GM23338 (cell line): ENCODE measurements at regions not wholly inside any gene's neighbourhood (a gene's known extent, or its start where the extent isn't known, plus 50 kb on each side); places are given as distances from the start of the nearest gene placed in this dataset.
"Not testable (repeated sequence)": the region's sequence is repeated elsewhere in the genome, so short reads cannot be mapped to it uniquely, and the experiment has no call there.

Experiments
- ATAC-seq: fragments of 200-7000 bp; cut with Tn5 transposase; 3 replicates; pipeline ENCODE4 v1.9.1; 2020
- DNase-seq: peaks from one replicate; pipeline ENCODE4 v3.0.0-alpha.2; 2015; ENCODE audit warnings: low spot score
- H2AFZ ChIP-seq: fragments of 200-600 bp; sonication (generic); 2 replicates; pipeline ENCODE4 v1.8.0; 2016; ENCODE audit warnings: antibody characterized with exemption, mild to moderate bottlenecking, moderate library complexity
- H3F3A ChIP-seq: fragments of 200-600 bp; sonication (generic); replicated peaks from 2 replicates; pipeline ENCODE4 v1.8.0; 2017; ENCODE audit warnings: antibody characterized with exemption, mixed run types, low read depth
- H3K27ac ChIP-seq: fragments of 200-600 bp; sonication (generic); 2 replicates; pipeline ENCODE4 v1.6.1; 2016; ENCODE audit warnings: low read depth
- H3K27me3 ChIP-seq: fragments of 200-600 bp; sonication (generic); 2 replicates; pipeline ENCODE4 v1.8.0; 2016; ENCODE audit warnings: mild to moderate bottlenecking, mixed run types, moderate library complexity; ENCODE audit not compliant: insufficient read depth
- H3K36me3 ChIP-seq: fragments of 200-600 bp; sonication (generic); 2 replicates; pipeline ENCODE4 v1.8.0; 2016; ENCODE audit warnings: mild to moderate bottlenecking; ENCODE audit not compliant: insufficient read depth
- H3K4me1 ChIP-seq: fragments of 200-600 bp; sonication (generic); 2 replicates; pipeline ENCODE4 v1.8.0; 2016; ENCODE audit warnings: mild to moderate bottlenecking, moderate library complexity; ENCODE audit not compliant: insufficient read depth
- H3K4me2 ChIP-seq: fragments of 200-600 bp; sonication (generic); 2 replicates; pipeline ENCODE4 v1.7.1; 2017; ENCODE audit warnings: mixed run types
- H3K4me3 ChIP-seq: fragments of 200-600 bp; sonication (generic); 2 replicates; pipeline ENCODE4 v1.6.1; 2016; ENCODE audit warnings: mixed run types
- H3K79me2 ChIP-seq: fragments of 200-600 bp; sonication (generic); replicated peaks from 2 replicates; pipeline ENCODE4 v1.8.0; 2017; ENCODE audit warnings: mild to moderate bottlenecking; ENCODE audit not compliant: insufficient read depth
- H3K9me2 ChIP-seq: fragments of 200-600 bp; sonication (generic); 2 replicates; pipeline ENCODE4 v1.8.0; 2017; ENCODE audit not compliant: insufficient read depth
- H4K20me1 ChIP-seq: fragments of 200-600 bp; sonication (generic); replicated peaks from 2 replicates; pipeline ENCODE4 v1.8.0; 2017; ENCODE audit warnings: mild to moderate bottlenecking; ENCODE audit not compliant: insufficient read depth
- H3K27ac Mint-ChIP-seq: 2 replicates; pipeline ENCODE4 v1.8.0; 2020; ENCODE audit warnings: inconsistent platforms, mild to moderate bottlenecking, moderate library complexity, mixed read lengths
- H3K27me3 Mint-ChIP-seq: 3 replicates; pipeline ENCODE4 v1.8.0; 2022; ENCODE audit warnings: low read depth, mild to moderate bottlenecking, moderate library complexity, mixed read lengths, inconsistent platforms; ENCODE audit not compliant: insufficient read depth, poor library complexity
- H3K36me3 Mint-ChIP-seq: 3 replicates; pipeline ENCODE4 v1.8.0; 2021; ENCODE audit warnings: low read depth, mild to moderate bottlenecking, inconsistent platforms, moderate library complexity, mixed read lengths
- H3K4me1 Mint-ChIP-seq: 3 replicates; pipeline ENCODE4 v1.8.0; 2020; ENCODE audit warnings: mild to moderate bottlenecking, inconsistent platforms, mixed read lengths
- H3K4me3 Mint-ChIP-seq: 3 replicates; pipeline ENCODE4 v1.8.0; 2021; ENCODE audit warnings: moderate library complexity, mild to moderate bottlenecking, inconsistent platforms, mixed read lengths
- H3K9me3 Mint-ChIP-seq: 3 replicates; pipeline ENCODE4 v1.8.0; 2020; ENCODE audit warnings: moderate library complexity, mild to moderate bottlenecking, inconsistent platforms, mixed read lengths

GRCh38 chr1:121604843-121605444 is 420.2 kb downstream of the SRGAP2C start:
- not testable (repeated sequence) for H3K4me1 Mint-ChIP-seq, H3K4me2 ChIP-seq, H2AFZ ChIP-seq, H3K4me3 ChIP-seq, ATAC-seq, H3K79me2 ChIP-seq, H3K27ac ChIP-seq, H4K20me1 ChIP-seq, DNase-seq, H3K27me3 Mint-ChIP-seq, H3F3A ChIP-seq, H3K27ac Mint-ChIP-seq, H3K27me3 ChIP-seq, H3K4me1 ChIP-seq, H3K4me3 Mint-ChIP-seq, H3K9me2 ChIP-seq
- Mint-ChIP-seq H3K9me3 (peaks cover 35% of the 10 kb centered on the region), H3K36me3 (peaks cover 30% of the 10 kb centered on the region)
- H3K36me3 ChIP-seq: peaks cover 10% of the 10 kb centered on the region; the same call in 1 of the 2 replicates

GRCh38 chr1:121607499-121607898 is 422.7 kb downstream of the SRGAP2C start:
- H2AFZ ChIP-seq, H4K20me1 ChIP-seq, DNase-seq, H3K4me3 Mint-ChIP-seq, H3K27me3 ChIP-seq, H3K4me2 ChIP-seq, H3F3A ChIP-seq, H3K27ac ChIP-seq, H3K27ac Mint-ChIP-seq, H3K9me2 ChIP-seq, H3K27me3 Mint-ChIP-seq, H3K4me1 ChIP-seq, H3K4me1 Mint-ChIP-seq, H3K4me3 ChIP-seq, ATAC-seq, H3K79me2 ChIP-seq: not testable (repeated sequence)
- H3K36me3 ChIP-seq: peaks cover 10% of the 10 kb centered on the region; the same call in 1 of the 2 replicates
- Mint-ChIP-seq H3K36me3 (peaks cover 16% of the 10 kb centered on the region), H3K9me3 (peaks cover 16% of the 10 kb centered on the region)
